ENCODE measurements at regions not wholly inside any gene's neighbourhood (a gene's known extent, or its start where the extent isn't known, plus 50 kb on each side); places are given as distances from the start of the nearest gene placed in this dataset.

- DNase-seq: no peak
Measured at GRCh38 chr6:33967966-33968724, 164.3 kb upstream of the MLN start.

- DNase-seq: no peak
Measured at GRCh38 chr6:33967265-33967767, 163.5 kb upstream of the MLN start.

- no peak for DNase-seq
Measured at GRCh38 chr6:33966536-33966935, 162.7 kb upstream of the MLN start.

- DNase-seq: no peak
Measured at GRCh38 chr6:33965766-33966165, 162.0 kb upstream of the MLN start.

- no peak for DNase-seq
Measured at GRCh38 chr6:33964387-33964786, 160.6 kb upstream of the MLN start.

- DNase-seq: no peak
Measured at GRCh38 chr6:33963136-33963750, 159.4 kb upstream of the MLN start.

- DNase-seq: no peak
Measured at GRCh38 chr6:33962246-33963027, 158.6 kb upstream of the MLN start.

- no peak for DNase-seq
Measured at GRCh38 chr6:33961691-33962090, 157.9 kb upstream of the MLN start.

- no peak for DNase-seq
Measured at GRCh38 chr6:33960345-33961313, 156.8 kb upstream of the MLN start.

- no peak for DNase-seq
Measured at GRCh38 chr6:33959661-33960344, 156.0 kb upstream of the MLN start.

- no peak for DNase-seq
Measured at GRCh38 chr6:33959329-33959651, 155.5 kb upstream of the MLN start.

GRCh38 chr6:33958526-33959328 is 154.9 kb upstream of the MLN start:
- no peak for DNase-seq

- DNase-seq: no peak
Measured at GRCh38 chr6:33957892-33958525, 154.2 kb upstream of the MLN start.

GRCh38 chr6:33957131-33957891 is 153.5 kb upstream of the MLN start:
- DNase-seq: no peak

GRCh38 chr6:33956206-33956605 is 152.4 kb upstream of the MLN start:
- DNase-seq: no peak

GRCh38 chr6:33955566-33955965 is 151.8 kb upstream of the MLN start:
- no peak for DNase-seq

- no peak for DNase-seq
Measured at GRCh38 chr6:33954453-33954852, 150.7 kb upstream of the MLN start.

GRCh38 chr6:33953171-33953570 is 149.4 kb upstream of the MLN start:
- DNase-seq: no peak

GRCh38 chr6:33952016-33952415 is 148.2 kb upstream of the MLN start:
- DNase-seq: no peak
